Liver (tissue), 7 donors: ENCODE measurements at regions not wholly inside any gene's neighbourhood (a gene's known extent, or its start where the extent isn't known, plus 50 kb on each side); places are given as distances from the start of the nearest gene placed in this dataset.

Experiments
- DNase-seq: peaks from one replicate; pipeline ENCODE4 v3.0.0-alpha.2; 2017; ENCODE audit warnings: low spot score
- H3K27ac ChIP-seq, 2 donors: one replicate each; pipeline ENCODE4 v1.7.0; 2013; ENCODE audit warnings: inconsistent platforms in 2 of 2, low read length in 2 of 2, control low read depth in 1 of 2, low read depth in 1 of 2, mild to moderate bottlenecking in 1 of 2
- H3K27me3 ChIP-seq, 4 donors: one replicate each; pipeline versions ENCODE4 v1.6.1 to v1.7.0; 2013; ENCODE audit warnings: low read length in 3 of 4, inconsistent platforms in 1 of 4, mild to moderate bottlenecking in 1 of 4, moderate library complexity in 1 of 4; ENCODE audit not compliant: control insufficient read depth in 4 of 4, insufficient read depth in 4 of 4
- H3K36me3 ChIP-seq, 4 donors: one replicate each; pipeline versions ENCODE4 v1.6.1 to v1.7.0; 2013; ENCODE audit warnings: low read length in 3 of 4, mild to moderate bottlenecking in 3 of 4, low read depth in 1 of 4, moderate library complexity in 1 of 4; ENCODE audit not compliant: control insufficient read depth in 4 of 4, insufficient read depth in 3 of 4
- H3K4me1 ChIP-seq, 4 donors: one replicate each; pipeline versions ENCODE4 v1.6.1 to v1.7.0; 2013; ENCODE audit warnings: low read length in 3 of 4, mild to moderate bottlenecking in 3 of 4, moderate library complexity in 1 of 4; ENCODE audit not compliant: control insufficient read depth in 4 of 4, insufficient read depth in 4 of 4
- H3K4me3 ChIP-seq, 3 donors: one replicate each; pipeline versions ENCODE4 v1.6.1 to v1.7.0; 2013; ENCODE audit warnings: low read length in 3 of 3, control low read depth in 1 of 3, low read depth in 1 of 3, mild to moderate bottlenecking in 1 of 3
- H3K9ac ChIP-seq, 2 donors: one replicate each; pipeline ENCODE4 v1.7.0; 2013; ENCODE audit warnings: low read length in 2 of 2, mild to moderate bottlenecking in 2 of 2, moderate library complexity in 2 of 2, control low read depth in 1 of 2, low read depth in 1 of 2
- H3K9me3 ChIP-seq, 4 donors: one replicate each; pipeline versions ENCODE4 v1.6.1 to v1.7.0; 2013; ENCODE audit warnings: low read length in 3 of 4; ENCODE audit not compliant: control insufficient read depth in 4 of 4
- EGR1 ChIP-seq, 2 donors: IDR thresholded peaks; 2 replicates each; pipeline ENCODE4 v1.6.1; 2016 to 2018; ENCODE audit warnings: antibody characterized with exemption in 2 of 2, low read depth in 2 of 2
- FOXA1 ChIP-seq: IDR thresholded peaks from 2 replicates; pipeline ENCODE4 v1.6.1; 2016; ENCODE audit warnings: antibody characterized with exemption
- GABPA ChIP-seq, 2 donors: IDR thresholded peaks in 1 of 2; conservative IDR thresholded peaks in 1 of 2; 2 replicates each; pipeline ENCODE4 v1.6.1; 2016; ENCODE audit warnings: antibody characterized with exemption in 2 of 2, mild to moderate bottlenecking in 1 of 2, moderate library complexity in 1 of 2
- HNF4A ChIP-seq, 2 donors: conservative IDR thresholded peaks; 2 replicates each; pipeline ENCODE4 v1.6.1; 2016; ENCODE audit warnings: antibody characterized with exemption in 2 of 2, mild to moderate bottlenecking in 2 of 2
- HNF4G ChIP-seq: IDR thresholded peaks from 2 replicates; pipeline ENCODE4 v1.6.1; 2016; ENCODE audit warnings: antibody characterized with exemption
- JUND ChIP-seq, 2 donors: IDR thresholded peaks; 2 replicates each; pipeline ENCODE4 v1.6.1; 2016; ENCODE audit warnings: antibody characterized with exemption in 2 of 2
- NR2F2 ChIP-seq: IDR thresholded peaks from 2 replicates; pipeline ENCODE4 v1.6.1; 2016; ENCODE audit warnings: antibody characterized with exemption
- TAF1 ChIP-seq: conservative IDR thresholded peaks from 2 replicates; pipeline ENCODE4 v1.6.1; 2016; ENCODE audit warnings: antibody characterized with exemption, mild to moderate bottlenecking
- YY1 ChIP-seq: IDR thresholded peaks from 2 replicates; pipeline ENCODE4 v1.6.1; 2016; ENCODE audit warnings: antibody characterized with exemption, mild to moderate bottlenecking
- WGBS: extraction: QIAGEN DNeasy Blood & Tissue Kit; methylation state at CpG from one replicate; pipeline ENCODE4 v1.1.7; 2013; 5-methylcytosine and 5-hydroxymethylcytosine counted together
- TF ChIP-seq, protein P1 (sequence below): IDR thresholded peaks from 2 replicates; pipeline ENCODE4 v1.6.1; 2016; ENCODE audit warnings: antibody characterized with exemption, mild to moderate bottlenecking
- TF ChIP-seq, protein P2 (sequence below): IDR thresholded peaks from 2 replicates; pipeline ENCODE4 v1.6.1; 2016; ENCODE audit warnings: antibody characterized with exemption
- TF ChIP-seq, protein P3 (sequence below): IDR thresholded peaks from 2 replicates; pipeline ENCODE4 v1.6.1; 2016; ENCODE audit warnings: antibody characterized with exemption
- TF ChIP-seq, protein P4 (sequence below): IDR thresholded peaks from 2 replicates; pipeline ENCODE4 v1.6.1; 2016; ENCODE audit warnings: antibody characterized with exemption
- donor health status: healthy.
- donor health status: healthy.
- donor health status: healthy.
- donor health status: healthy.

DNA sequence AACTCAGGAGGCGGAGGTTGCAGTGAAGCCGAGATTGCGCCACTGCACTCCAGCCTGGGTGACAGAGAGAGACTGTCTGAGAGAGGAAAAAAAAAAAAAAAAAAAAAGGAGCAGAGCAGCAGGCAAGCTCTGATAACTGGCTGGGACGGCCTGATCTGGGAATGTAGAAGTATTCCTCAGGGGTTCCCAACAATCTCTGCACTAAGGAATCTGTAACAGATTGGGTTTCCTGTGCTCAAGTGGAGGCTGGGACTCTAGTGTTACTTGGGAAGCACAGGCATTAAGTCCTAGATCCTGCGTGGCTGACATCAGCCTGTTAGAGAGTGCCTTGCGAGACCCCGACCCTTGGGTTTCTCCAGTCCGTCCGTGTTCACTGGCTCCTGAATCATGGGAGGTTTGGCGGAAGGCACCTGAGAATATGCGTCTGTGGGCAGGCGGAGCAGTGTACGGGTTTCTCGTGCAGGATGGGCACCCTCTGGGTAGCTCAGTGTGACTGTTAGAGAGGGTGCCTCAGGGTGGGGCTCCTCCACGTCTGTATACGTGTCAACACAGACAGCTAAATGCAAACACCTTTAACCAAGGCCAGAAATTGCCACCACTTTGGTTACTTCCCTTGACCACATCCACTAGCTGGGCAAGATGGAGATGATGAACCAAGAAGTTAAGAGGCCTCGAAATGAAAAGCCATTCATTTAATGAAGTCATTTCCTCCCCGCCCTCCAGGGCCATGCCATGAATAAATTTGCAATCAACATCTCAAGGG is 174.9 kb upstream of the RPL38 start (continued):
- TF ChIP-seq, protein P1, sequence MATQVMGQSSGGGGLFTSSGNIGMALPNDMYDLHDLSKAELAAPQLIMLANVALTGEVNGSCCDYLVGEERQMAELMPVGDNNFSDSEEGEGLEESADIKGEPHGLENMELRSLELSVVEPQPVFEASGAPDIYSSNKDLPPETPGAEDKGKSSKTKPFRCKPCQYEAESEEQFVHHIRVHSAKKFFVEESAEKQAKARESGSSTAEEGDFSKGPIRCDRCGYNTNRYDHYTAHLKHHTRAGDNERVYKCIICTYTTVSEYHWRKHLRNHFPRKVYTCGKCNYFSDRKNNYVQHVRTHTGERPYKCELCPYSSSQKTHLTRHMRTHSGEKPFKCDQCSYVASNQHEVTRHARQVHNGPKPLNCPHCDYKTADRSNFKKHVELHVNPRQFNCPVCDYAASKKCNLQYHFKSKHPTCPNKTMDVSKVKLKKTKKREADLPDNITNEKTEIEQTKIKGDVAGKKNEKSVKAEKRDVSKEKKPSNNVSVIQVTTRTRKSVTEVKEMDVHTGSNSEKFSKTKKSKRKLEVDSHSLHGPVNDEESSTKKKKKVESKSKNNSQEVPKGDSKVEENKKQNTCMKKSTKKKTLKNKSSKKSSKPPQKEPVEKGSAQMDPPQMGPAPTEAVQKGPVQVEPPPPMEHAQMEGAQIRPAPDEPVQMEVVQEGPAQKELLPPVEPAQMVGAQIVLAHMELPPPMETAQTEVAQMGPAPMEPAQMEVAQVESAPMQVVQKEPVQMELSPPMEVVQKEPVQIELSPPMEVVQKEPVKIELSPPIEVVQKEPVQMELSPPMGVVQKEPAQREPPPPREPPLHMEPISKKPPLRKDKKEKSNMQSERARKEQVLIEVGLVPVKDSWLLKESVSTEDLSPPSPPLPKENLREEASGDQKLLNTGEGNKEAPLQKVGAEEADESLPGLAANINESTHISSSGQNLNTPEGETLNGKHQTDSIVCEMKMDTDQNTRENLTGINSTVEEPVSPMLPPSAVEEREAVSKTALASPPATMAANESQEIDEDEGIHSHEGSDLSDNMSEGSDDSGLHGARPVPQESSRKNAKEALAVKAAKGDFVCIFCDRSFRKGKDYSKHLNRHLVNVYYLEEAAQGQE: no peak
- TF ChIP-seq JUND (IDR thresholded peaks at IDR 0.05) (no peak), NR2F2 (no peak), EGR1 (IDR thresholded peaks at IDR 0.05; ENCODE audit: low read depth in 2 of 2) (no peak), TAF1 (no peak)
- TF ChIP-seq, protein P2, sequence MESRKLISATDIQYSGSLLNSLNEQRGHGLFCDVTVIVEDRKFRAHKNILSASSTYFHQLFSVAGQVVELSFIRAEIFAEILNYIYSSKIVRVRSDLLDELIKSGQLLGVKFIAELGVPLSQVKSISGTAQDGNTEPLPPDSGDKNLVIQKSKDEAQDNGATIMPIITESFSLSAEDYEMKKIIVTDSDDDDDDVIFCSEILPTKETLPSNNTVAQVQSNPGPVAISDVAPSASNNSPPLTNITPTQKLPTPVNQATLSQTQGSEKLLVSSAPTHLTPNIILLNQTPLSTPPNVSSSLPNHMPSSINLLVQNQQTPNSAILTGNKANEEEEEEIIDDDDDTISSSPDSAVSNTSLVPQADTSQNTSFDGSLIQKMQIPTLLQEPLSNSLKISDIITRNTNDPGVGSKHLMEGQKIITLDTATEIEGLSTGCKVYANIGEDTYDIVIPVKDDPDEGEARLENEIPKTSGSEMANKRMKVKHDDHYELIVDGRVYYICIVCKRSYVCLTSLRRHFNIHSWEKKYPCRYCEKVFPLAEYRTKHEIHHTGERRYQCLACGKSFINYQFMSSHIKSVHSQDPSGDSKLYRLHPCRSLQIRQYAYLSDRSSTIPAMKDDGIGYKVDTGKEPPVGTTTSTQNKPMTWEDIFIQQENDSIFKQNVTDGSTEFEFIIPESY: no peak
- TF ChIP-seq, protein P3, sequence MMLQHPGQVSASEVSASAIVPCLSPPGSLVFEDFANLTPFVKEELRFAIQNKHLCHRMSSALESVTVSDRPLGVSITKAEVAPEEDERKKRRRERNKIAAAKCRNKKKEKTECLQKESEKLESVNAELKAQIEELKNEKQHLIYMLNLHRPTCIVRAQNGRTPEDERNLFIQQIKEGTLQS: no peak

DNA sequence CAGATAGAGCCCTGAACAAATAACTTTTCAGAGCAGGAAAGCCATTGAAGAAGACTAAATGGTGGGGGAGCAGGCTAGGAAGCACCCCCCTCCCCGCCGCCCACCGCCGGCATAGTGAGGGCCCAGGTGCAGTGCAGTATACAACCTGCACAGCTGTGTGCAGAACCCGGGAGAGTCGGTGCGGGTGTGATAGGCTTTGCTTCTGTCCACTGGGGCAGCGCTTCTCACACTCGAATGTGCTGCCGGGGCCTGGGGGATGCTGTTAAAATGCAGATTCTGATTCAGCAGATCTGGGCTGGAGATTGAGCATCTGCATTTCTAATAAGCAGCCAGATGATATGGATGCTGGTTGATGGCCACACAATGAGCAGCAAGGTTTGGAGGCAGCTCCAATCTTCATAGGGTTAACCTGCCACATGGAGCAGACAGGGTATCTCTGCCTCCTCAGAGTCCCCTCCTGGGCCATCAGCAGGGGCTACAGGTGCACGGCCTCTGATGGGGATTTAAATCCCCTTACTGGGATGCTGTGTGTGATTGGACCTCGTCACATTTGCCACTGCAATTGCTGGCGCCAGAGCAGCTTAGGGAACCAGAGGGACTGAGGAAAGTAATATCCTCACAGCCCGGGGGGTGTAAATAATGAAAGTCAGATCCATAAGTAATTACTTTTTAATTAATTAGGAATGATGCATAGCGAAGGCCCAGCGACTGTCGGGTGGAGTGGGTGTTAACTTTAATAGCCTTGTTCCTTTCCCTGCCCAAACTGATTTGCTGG is 172.0 kb upstream of the RPL38 start:
- peaks cover 0 to 7% (median 0%) of the 10 kb centered on the region in 4 donors for H3K27me3 ChIP-seq
- H3K4me3 ChIP-seq: no peak overlapping the region
- no peaks in the 10 kb centered on the region for H3K4me1 ChIP-seq
- TF ChIP-seq HNF4G (no peak), GABPA (IDR thresholded peaks at IDR 0.05 in 1 of 2, conservative IDR thresholded peaks at IDR 0.05 in 1 of 2) (no peak), HNF4A (conservative IDR thresholded peaks at IDR 0.05) (no peak), YY1 (no peak), EGR1 (IDR thresholded peaks at IDR 0.05; ENCODE audit: low read depth in 2 of 2) (no peak), TAF1 (no peak), FOXA1 (no peak)
- TF ChIP-seq, protein P3: no peak
- TF ChIP-seq, protein P1: no peak
- TF ChIP-seq, protein P4, sequence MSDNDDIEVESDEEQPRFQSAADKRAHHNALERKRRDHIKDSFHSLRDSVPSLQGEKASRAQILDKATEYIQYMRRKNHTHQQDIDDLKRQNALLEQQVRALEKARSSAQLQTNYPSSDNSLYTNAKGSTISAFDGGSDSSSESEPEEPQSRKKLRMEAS: no peak
- 73% methylated on average over 17 of the region's 17 CpGs for WGBS
- no peak overlapping the region for H3K9ac ChIP-seq
- DNase-seq: no peak
- no peak overlapping the region for H3K27ac ChIP-seq
- H3K9me3 ChIP-seq: no peaks in the 10 kb centered on the region
- H3K36me3 ChIP-seq: no peaks in the 10 kb centered on the region
